BE2C (cell line): ENCODE measurements at regions not wholly inside any gene's neighbourhood (a gene's known extent, or its start where the extent isn't known, plus 50 kb on each side); places are given as distances from the start of the nearest gene placed in this dataset.

Source experiments
- DNase-seq: peaks from one replicate; pipeline ENCODE4 v3.0.0-alpha.2; 2020
- H3K27me3 ChIP-seq: fragments of 250-450 bp; sonication (Bioruptor Pico); 2 replicates; pipeline ENCODE4 v1.5.1; 2020; ENCODE audit warnings: mild to moderate bottlenecking
- H3K36me3 ChIP-seq: fragments of 250-450 bp; sonication (Bioruptor Pico); 2 replicates; pipeline ENCODE4 v1.5.1; 2020; ENCODE audit warnings: mild to moderate bottlenecking
- H3K4me1 ChIP-seq: fragments of 250-450 bp; sonication (Bioruptor Pico); 2 replicates; pipeline ENCODE4 v1.5.1; 2020
- H3K4me3 ChIP-seq: 2 replicates; pipeline ENCODE4 v1.5.1; 2011; ENCODE audit warnings: low read depth, low read length
- H3K9me3 ChIP-seq: fragments of 250-450 bp; sonication (Bioruptor Pico); 2 replicates; pipeline ENCODE4 v1.5.1; 2020
- TF ChIP-seq, protein P1 (sequence below): IDR thresholded peaks from 2 replicates; pipeline ENCODE4 v1.5.1; 2012; ENCODE audit warnings: mild to moderate bottlenecking, low read depth, low read length

DNA sequence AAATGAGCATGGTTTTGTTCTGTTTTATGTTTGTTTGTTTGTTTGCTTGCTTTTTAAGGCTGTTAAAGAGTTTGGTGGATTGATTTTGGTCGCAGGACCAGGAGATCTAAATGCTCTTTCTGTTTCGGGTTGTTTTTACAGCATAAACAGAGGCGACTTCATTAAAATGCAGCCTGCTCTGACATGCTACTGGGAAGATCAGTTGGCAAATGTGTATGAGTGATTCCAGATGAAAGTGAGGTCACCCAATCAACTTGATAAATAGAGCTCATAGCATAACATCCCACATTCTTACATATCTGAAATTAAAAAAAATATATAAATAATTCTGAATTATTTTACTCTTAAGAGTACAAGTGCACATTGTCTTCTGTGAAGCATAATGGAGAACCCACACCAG lies 947.7 kb downstream of the GALC start:
- DNase-seq: no peak
- Histone ChIP-seq H3K4me1 (no peaks in the 10 kb centered on the region), H3K4me3 (no peak overlapping the region), H3K36me3 (no peaks in the 10 kb centered on the region), H3K9me3 (no peaks in the 10 kb centered on the region), H3K27me3 (no peaks in the 10 kb centered on the region)
- TF ChIP-seq, protein P1, sequence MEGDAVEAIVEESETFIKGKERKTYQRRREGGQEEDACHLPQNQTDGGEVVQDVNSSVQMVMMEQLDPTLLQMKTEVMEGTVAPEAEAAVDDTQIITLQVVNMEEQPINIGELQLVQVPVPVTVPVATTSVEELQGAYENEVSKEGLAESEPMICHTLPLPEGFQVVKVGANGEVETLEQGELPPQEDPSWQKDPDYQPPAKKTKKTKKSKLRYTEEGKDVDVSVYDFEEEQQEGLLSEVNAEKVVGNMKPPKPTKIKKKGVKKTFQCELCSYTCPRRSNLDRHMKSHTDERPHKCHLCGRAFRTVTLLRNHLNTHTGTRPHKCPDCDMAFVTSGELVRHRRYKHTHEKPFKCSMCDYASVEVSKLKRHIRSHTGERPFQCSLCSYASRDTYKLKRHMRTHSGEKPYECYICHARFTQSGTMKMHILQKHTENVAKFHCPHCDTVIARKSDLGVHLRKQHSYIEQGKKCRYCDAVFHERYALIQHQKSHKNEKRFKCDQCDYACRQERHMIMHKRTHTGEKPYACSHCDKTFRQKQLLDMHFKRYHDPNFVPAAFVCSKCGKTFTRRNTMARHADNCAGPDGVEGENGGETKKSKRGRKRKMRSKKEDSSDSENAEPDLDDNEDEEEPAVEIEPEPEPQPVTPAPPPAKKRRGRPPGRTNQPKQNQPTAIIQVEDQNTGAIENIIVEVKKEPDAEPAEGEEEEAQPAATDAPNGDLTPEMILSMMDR: no peak

DNA sequence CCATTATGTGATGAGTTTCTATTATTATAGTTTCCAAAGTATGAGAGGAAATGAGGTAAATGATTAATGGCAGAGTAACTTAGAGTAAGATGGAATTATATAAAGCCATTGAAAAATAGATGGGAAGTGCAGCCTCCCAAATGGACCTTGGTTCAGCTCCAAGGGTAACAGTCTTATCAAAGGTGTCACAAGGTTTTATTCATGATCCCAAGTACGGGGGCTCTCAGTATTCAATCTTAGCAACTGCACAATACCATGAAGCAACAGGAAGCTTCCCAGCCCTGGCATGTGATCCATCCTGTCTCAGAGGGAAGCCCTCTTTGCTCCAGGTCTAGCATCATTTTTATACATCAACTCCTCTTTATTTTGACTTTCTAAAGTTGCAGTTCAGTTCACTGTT lies 948.2 kb downstream of the GALC start:
- Histone ChIP-seq H3K36me3 (no peaks in the 10 kb centered on the region), H3K27me3 (no peaks in the 10 kb centered on the region), H3K4me1 (no peaks in the 10 kb centered on the region), H3K4me3 (no peak overlapping the region), H3K9me3 (no peaks in the 10 kb centered on the region)
- no peak for DNase-seq
- TF ChIP-seq, protein P1: no peak

DNA sequence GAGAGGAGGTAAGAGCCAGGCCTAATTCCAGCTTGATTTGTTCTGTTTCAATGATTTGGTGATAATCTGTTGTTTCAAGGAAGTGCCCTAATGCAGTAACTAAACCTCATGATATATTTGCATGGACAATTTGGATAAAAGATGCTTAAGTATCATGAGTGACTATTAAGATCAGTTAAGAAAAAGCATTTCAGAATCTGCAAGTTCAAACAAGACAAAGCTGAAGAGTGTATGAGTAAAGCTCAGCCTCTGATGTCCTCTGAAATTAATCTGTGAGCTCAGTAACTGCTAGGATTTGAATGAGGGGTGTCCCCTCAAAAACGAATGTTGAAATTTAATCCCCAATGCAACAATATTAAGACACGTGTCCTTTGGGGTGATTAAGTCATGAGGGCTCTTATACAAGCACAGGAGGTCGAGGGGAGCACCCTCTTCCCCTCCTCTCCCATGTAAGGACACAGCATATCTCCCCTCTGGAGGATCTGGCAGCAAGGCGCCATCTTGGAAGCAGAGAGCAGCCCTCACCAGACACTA lies 949.2 kb downstream of the GALC start:
- no peaks in the 10 kb centered on the region for H3K4me1 ChIP-seq
- H3K9me3 ChIP-seq: no peaks in the 10 kb centered on the region
- TF ChIP-seq, protein P1: no peak
- no peak overlapping the region for H3K4me3 ChIP-seq
- H3K36me3 ChIP-seq: no peaks in the 10 kb centered on the region
- no peak for DNase-seq
- no peaks in the 10 kb centered on the region for H3K27me3 ChIP-seq

DNA sequence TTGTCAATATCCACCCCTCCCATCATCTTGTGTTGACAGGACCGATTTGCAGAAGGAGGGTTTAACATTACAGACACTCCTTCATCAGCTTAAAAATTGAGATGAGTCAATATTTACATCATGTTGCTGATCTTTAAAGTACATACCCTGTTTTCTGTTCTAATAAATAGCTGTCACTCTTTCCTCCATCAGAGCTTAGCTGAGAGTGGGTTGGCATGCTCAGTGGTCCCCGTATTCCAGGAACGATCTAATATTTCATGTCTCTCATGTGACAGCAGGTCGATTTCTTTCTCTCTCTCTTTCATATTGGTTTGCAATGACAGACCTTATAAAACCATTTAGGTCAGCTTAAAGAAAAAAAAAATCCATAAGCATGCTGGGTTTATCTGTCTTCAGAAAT lies 950.6 kb downstream of the GALC start:
- no peaks in the 10 kb centered on the region for H3K36me3 ChIP-seq
- no peaks in the 10 kb centered on the region for H3K27me3 ChIP-seq
- DNase-seq: no peak
- H3K9me3 ChIP-seq: no peaks in the 10 kb centered on the region; the same call in 1 of the 2 replicates
- TF ChIP-seq, protein P1: no peak
- no peaks in the 10 kb centered on the region for H3K4me1 ChIP-seq
- no peak overlapping the region for H3K4me3 ChIP-seq

DNA sequence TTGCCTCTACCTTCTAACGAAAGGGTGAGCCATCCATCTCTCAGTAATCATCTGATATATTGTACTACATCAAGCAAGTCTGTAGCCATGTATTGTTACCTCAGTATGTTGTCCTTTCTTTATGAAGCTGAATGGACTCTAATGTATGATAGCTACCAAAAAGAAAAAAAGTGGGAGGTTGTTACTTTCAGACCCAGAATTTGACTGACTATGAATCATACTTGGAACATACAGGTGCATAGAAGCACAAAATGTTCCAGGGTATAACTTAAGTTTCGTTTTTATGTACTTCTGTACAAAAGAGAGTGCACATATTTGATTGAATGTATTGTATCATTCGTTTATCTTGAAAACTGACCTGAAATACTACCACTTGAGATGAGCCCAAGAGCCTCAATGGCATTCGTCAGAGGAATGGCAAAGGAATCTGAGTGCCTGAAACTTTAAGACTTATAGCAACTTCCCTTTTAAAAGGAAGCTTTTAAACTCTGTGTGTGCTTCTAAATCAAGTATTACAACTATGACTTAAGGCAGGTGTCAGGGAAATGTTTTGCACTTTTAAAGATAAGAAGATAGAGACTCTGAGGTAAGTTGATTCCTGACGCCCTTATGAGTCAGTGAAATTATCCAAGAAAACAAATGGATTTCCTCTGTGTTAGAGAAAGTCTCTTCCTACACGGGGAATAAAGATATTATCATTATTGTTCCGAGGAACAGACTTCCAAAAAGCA lies 951.5 kb downstream of the GALC start:
- TF ChIP-seq, protein P1: no peak
- no peak overlapping the region for H3K4me3 ChIP-seq
- H3K36me3 ChIP-seq: no peaks in the 10 kb centered on the region
- H3K27me3 ChIP-seq: no peaks in the 10 kb centered on the region
- no peak for DNase-seq
- H3K9me3 ChIP-seq: no peaks in the 10 kb centered on the region; the same call in 1 of the 2 replicates
- no peaks in the 10 kb centered on the region for H3K4me1 ChIP-seq

DNA sequence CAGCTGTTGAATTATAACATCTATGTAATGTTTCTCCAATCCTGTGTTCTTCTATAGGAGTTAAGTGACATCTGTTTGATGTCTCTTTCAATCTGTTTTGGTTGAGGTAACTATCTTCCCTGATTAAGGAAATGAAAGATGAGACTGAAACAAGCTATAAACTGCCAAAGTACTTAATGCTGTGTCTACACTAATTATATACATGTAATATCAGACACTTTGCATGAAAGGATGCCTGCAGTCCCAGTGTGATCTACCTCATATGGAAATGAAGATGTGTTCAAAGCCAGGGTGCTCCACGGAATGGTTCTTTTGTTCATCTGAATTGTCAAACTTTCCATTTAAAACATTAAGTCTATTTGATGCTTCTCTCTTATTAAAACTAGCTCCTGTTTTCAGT lies 958.3 kb downstream of the GALC start:
- Histone ChIP-seq H3K4me3 (no peak overlapping the region), H3K27me3 (no peaks in the 10 kb centered on the region), H3K4me1 (no peaks in the 10 kb centered on the region), H3K36me3 (no peaks in the 10 kb centered on the region), H3K9me3 (no peaks in the 10 kb centered on the region; the same call in 1 of the 2 replicates)
- no peak for DNase-seq
- TF ChIP-seq, protein P1: no peak
